ENCODE measurements at regions not wholly inside any gene's neighbourhood (a gene's known extent, or its start where the extent isn't known, plus 50 kb on each side); places are given as distances from the start of the nearest gene placed in this dataset.
"Not testable (repeated sequence)": the region's sequence is repeated elsewhere in the genome, so short reads cannot be mapped to it uniquely, and the experiment has no call there.

DNA sequence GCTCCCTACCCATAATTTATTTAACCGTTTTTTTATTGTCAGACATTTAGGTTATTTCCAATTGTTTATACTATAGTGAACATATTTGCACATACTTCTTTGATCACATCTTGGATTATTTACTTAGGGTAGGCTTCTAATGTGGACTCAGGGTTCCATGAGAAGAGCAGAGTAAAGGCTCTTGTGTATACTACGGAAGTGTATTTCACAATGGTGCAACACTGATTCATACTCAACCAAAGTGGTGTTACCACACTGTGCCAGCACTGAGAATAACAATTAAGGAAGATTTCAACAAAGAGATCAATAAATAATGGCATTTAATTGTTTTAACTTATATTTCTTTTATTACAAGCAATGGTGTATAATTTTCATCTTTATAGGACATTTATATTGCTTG is 251.2 kb downstream of the ZNF326 start:
- H3K36me3 Mint-ChIP-seq: peaks cover 0 to 4% (median 0%) of the 10 kb centered on the region in 3 donors
- no peak overlapping the region for H3K4me3 Mint-ChIP-seq
- peaks cover 0 to 4% (median 2%) of the 10 kb centered on the region in 3 donors for H3K27me3 Mint-ChIP-seq (ENCODE audit: low read depth in 3 of 3)
- H3K4me1 Mint-ChIP-seq: no peaks in the 10 kb centered on the region
- H3K27ac Mint-ChIP-seq: no peak overlapping the region
- DNase-seq: no peak
- peaks cover 0 to 11% (median 3%) of the 10 kb centered on the region in 6 donors for H3K9me3 Mint-ChIP-seq

DNA sequence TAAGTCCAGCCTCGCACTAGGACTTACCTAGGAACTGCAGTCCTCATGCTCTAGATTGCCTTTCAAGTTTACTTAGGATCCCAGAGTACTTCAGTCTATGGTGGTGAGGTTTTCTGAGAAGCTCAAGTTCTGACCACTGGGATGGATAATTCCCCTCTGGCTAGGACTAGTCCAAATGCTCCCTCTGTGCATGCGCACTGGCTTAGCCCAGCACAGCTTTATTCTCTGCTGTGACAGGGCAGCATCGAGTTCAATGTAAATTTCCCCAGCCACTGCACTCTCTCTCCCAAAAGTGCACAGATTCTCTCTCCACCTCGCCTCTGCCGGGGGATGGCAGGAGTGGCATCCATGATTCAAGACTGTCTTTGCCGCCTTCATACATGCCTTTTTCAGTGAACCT is 241.6 kb downstream of the ZNF326 start:
- Mint-ChIP-seq H3K9me3 (peaks cover 0 to 17% (median 7%) of the 10 kb centered on the region in 6 donors), H3K27me3 (ENCODE audit: low read depth in 3 of 3) (peaks cover 0 to 7% (median 3%) of the 10 kb centered on the region in 3 donors), H3K4me3 (no peak overlapping the region), H3K4me1 (no peaks in the 10 kb centered on the region), H3K27ac (no peak overlapping the region), H3K36me3 (no peaks in the 10 kb centered on the region)
- DNase-seq: no peak

DNA sequence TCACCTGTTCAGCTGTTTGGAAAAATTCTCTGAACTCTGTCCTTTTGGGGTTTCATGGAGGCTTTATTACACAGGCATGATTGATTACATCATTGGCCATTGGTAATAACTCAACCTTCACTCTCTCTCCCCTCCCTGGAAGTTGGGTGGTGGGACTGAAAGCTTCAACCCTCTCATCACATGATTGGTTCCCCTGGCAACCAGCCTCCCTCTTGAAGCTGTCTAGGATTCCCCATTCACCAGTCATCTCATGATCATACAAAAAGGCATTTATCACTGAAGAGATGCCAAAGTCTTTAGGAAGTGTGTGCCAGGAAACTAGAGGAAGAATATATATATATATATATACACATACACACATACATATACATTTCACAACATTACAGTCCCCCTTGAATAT is 228.5 kb downstream of the ZNF326 start:
- H3K36me3 Mint-ChIP-seq: no peaks in the 10 kb centered on the region
- DNase-seq: no peak
- H3K4me3 Mint-ChIP-seq: no peak overlapping the region

DNA sequence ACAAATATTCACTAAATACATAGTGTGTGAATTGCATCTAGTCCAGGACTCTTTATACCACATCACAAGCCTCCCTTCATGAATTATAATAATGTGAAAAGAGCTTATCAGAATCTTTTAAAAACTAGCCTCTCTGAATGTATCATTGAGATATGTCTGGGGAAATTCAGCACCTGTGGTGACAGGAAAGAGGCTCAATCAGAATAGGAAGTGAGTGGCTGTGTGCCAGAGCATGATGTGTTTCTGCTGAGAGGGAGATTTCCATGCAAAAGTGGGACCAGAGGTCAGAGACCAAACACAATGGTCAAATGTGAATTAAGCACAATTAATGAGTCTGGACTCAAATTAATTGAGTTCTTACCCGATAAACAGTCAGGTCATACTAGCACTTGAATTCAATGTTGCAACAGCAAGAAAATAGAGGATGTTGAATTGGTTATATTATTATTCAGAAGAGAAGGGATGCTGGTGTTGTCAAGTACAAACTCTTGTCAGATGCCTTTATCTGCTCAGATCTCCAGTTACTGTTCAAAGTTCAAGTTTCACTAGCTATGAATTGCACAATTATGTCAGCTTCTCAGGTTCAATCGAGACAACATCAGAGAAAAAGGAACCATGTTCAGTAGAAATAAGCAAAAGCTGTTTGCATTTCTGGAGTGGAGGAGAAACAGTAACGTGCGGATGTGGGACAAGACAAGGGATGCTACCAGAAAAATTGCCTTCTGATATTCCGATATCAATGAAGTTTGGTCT is 226.2 kb downstream of the ZNF326 start:
- Mint-ChIP-seq H3K27me3 (ENCODE audit: low read depth in 3 of 3) (peaks cover 2 to 4% (median 3%) of the 10 kb centered on the region in 3 donors), H3K4me3 (no peak overlapping the region), H3K27ac (no peak overlapping the region), H3K4me1 (no peaks in the 10 kb centered on the region), H3K36me3 (no peaks in the 10 kb centered on the region), H3K9me3 (peaks cover 0 to 10% (median 2%) of the 10 kb centered on the region in 6 donors)
- no peak for DNase-seq

More for the DNA sequence above, 228.5 kb downstream of the ZNF326 start:
- no peak overlapping the region for H3K27ac Mint-ChIP-seq
- H3K9me3 Mint-ChIP-seq: peaks cover 0 to 23% (median 2%) of the 10 kb centered on the region in 6 donors
- H3K27me3 Mint-ChIP-seq (ENCODE audit: low read depth in 3 of 3): peaks cover 2 to 4% (median 3%) of the 10 kb centered on the region in 3 donors
- H3K4me1 Mint-ChIP-seq: no peaks in the 10 kb centered on the region

DNA sequence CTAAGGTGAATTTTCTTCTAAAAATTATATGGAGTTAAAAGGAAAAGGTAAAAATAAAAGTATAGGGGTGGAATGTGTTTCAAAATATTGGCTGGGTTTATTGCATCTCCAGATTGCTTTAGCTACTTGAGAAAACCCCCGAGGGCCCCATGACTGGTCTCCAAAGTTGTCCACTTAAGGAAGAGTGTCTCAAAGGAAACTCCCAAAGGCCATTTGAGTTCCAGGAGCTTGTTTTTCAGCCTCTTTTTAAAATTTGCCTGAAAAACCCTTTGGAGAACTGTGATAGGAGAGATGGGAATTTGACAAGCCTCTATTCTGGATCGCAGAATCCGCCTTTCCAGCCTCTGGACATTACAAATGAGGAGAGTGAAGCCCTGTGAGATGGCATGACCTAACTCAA is 225.6 kb downstream of the ZNF326 start:
- H3K4me1 Mint-ChIP-seq: no peaks in the 10 kb centered on the region
- peaks cover 2 to 4% (median 3%) of the 10 kb centered on the region in 3 donors for H3K27me3 Mint-ChIP-seq (ENCODE audit: low read depth in 3 of 3)
- no peak overlapping the region for H3K27ac Mint-ChIP-seq
- no peaks in the 10 kb centered on the region for H3K36me3 Mint-ChIP-seq
- peaks cover 0 to 10% (median 2%) of the 10 kb centered on the region in 6 donors for H3K9me3 Mint-ChIP-seq
- H3K4me3 Mint-ChIP-seq: no peak overlapping the region
- DNase-seq: no peak

DNA sequence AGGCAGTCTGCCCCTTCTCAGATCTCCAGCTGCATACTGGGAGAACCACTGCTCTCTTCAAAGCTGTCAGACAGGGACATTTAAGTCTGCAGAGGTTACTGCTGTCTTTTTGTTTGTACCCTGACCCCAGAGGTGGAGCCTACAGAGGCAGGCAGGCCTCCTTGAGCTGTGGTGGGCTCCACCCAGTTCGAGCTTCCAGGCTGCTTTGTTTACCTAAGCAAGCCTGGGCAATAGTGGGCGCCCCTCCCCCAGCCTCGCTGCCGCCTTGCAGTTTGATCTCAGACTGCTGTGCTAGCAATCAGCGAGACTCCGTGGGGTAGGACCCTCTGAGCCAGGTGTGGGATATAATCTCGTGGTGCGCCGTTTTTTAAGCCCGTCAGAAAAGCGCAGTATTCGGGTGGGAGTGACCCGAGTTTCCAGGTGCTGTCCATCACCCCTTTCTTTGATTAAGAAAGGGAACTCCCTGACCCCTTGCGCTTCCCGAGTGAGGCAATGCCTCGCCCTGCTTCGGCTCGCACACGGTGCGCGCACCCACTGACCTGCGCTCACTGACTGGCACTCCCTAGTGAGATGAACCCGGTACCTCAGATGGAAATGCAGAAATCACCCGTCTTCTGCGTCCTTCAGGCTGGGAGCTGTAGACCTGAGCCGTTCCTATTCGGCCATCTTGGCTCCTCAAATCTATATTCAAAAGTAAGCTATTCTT is 224.4 kb downstream of the ZNF326 start:
- not testable (repeated sequence) for H3K27me3 Mint-ChIP-seq (ENCODE audit: low read depth in 3 of 3); DNase-seq; H3K4me1 Mint-ChIP-seq; H3K27ac Mint-ChIP-seq; H3K36me3 Mint-ChIP-seq; H3K4me3 Mint-ChIP-seq; H3K9me3 Mint-ChIP-seq

DNA sequence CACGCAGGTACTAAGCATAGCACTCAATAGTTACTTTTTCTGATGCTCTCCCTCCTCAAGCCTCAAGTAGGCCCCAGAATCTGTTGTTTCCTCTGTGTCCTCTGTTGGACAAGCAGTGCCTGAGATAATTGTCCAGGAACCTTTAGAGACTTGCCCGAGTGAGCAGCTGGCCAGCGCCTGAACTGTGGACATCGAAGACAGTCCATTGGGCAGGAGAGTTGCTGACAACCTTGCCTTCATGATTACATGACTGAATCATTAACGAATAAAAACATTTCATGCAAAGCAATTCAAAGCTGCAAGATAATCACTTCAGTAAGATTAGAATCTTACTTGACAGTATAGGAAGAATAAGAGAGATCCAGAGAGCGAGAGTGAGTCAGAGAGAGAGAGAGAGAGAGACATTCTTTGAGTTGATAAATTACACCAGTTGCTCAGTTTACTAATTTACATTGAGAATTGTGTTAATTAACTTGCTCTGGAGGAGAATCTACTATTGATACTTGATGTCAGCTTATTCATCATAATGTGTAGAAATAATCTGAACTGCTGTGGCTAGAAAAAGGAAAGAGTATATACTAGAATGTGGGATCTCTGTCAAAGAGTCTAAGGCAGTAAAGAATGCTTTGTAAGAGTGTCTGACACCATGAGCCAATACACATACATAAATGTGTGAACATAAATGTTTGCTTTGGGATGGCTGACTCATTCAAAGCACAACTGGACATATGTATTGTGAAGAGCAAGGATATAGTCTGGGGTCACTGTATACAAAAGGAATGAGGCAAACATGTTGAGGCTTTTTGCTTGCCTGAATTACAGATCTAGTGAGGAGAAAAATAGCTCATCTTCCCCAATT is 216.0 kb downstream of the ZNF326 start:
- H3K36me3 Mint-ChIP-seq: no peaks in the 10 kb centered on the region
- DNase-seq: no peak
- no peaks in the 10 kb centered on the region for H3K4me1 Mint-ChIP-seq
- peaks cover 0 to 7% (median 2%) of the 10 kb centered on the region in 3 donors for H3K27me3 Mint-ChIP-seq (ENCODE audit: low read depth in 3 of 3)
- H3K4me3 Mint-ChIP-seq: no peak overlapping the region
- peaks cover 0 to 4% (median 0%) of the 10 kb centered on the region in 6 donors for H3K9me3 Mint-ChIP-seq
- no peak overlapping the region for H3K27ac Mint-ChIP-seq

DNA sequence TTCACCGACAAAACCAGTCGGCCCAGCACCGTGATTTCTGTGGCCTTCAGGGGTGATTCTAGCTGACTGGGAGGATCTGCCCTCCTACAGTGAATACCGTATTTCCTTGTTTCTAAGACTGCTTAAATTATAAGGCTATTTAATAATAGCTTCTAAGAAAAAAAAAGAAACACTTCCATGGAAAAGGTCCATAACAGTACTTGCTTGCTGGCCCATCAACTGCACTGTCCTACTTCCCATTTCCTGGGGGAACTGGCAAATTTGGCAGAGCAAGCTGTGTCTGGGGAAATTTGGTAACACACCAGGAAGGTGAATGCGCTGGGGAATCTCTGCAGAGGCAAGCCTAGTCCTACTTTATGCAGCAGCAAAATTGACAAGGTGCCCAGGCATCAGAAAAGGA is 214.0 kb downstream of the ZNF326 start:
- Mint-ChIP-seq H3K27ac (no peak overlapping the region), H3K27me3 (ENCODE audit: low read depth in 3 of 3) (peaks cover 2 to 7% (median 2%) of the 10 kb centered on the region in 3 donors), H3K4me3 (no peak overlapping the region), H3K9me3 (peaks cover 0 to 4% (median 0%) of the 10 kb centered on the region in 6 donors), H3K36me3 (no peaks in the 10 kb centered on the region), H3K4me1 (no peaks in the 10 kb centered on the region)
- DNase-seq: no peak

DNA sequence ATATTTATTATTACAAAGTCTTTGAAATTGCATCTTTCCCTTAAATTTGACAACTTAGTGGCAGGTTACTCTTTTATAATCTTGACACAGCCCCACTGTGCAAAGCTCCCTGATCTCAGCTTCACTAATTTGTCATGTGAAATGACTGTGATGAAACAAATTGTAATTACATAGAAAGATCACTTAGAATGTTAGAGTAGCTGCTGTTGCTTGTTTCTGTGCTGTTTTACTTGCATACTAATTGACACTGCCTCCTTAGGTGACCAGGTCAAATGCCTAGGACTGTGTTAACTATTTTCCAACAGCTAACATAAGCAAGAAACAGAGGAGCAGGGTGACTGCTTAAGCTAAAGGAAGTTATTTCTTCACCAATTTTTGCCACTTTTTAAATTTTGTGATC is 211.3 kb downstream of the ZNF326 start:
- no peak overlapping the region for H3K4me3 Mint-ChIP-seq
- H3K27ac Mint-ChIP-seq: no peak overlapping the region
- peaks cover 2 to 7% (median 2%) of the 10 kb centered on the region in 3 donors for H3K27me3 Mint-ChIP-seq (ENCODE audit: low read depth in 3 of 3)
- DNase-seq: no peak
- peaks cover 0 to 2% (median 0%) of the 10 kb centered on the region in 6 donors for H3K9me3 Mint-ChIP-seq
- H3K36me3 Mint-ChIP-seq: no peaks in the 10 kb centered on the region
- no peaks in the 10 kb centered on the region for H3K4me1 Mint-ChIP-seq

DNA sequence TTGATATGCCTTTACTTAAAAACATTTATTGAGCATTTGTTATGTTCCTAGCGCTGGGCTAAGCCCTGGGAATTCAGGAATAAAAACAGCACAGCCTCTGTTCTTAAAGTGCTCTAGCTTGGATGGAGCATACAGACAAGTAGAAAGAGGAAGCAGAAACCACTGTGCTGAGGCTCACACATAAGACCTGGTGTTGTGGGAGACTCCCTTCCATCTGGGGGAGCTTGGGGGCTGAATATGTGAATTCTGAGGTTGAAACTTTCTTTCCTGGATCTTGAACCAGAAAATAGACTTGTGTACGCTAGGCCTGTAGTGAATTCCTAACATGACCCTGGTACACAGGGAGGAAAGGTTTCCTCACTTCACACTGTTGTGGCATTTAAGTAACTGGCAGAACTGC is 209.9 kb downstream of the ZNF326 start:
- Mint-ChIP-seq H3K27ac (no peak overlapping the region), H3K27me3 (ENCODE audit: low read depth in 3 of 3) (peaks cover 2 to 7% (median 2%) of the 10 kb centered on the region in 3 donors), H3K4me1 (no peaks in the 10 kb centered on the region), H3K36me3 (no peaks in the 10 kb centered on the region), H3K9me3 (no peaks in the 10 kb centered on the region), H3K4me3 (no peak overlapping the region)
- DNase-seq: no peak

DNA sequence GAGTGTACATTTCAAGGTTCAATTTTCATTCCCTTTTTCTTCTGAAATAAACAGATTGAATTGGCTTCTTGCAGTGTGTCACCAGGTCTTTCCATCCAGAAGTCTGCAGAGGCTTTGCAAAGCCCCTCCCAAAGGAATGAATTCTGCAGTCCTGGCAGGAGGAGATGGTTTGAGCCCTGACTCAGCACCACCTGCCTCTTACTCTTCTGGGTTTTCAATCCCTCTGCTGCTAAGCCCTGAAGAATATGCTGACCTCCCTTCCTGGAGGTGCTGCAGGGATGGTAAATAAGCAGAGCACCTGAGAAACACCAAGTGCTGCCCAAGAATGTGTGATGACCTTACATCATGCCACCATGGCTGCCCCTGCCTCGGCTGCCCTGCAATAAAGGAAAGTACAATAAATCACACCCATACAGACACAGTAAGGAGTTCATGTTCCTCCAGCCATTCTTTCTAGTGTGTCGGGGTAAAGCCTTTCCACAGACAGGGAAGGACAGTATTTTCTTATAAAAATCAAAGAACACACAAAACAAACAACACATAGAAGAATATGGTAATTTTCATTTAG is 209.2 kb downstream of the ZNF326 start:
- peaks cover 2 to 5% (median 2%) of the 10 kb centered on the region in 3 donors for H3K27me3 Mint-ChIP-seq (ENCODE audit: low read depth in 3 of 3)
- H3K27ac Mint-ChIP-seq: no peak overlapping the region
- no peak overlapping the region for H3K4me3 Mint-ChIP-seq
- no peaks in the 10 kb centered on the region for H3K36me3 Mint-ChIP-seq
- no peaks in the 10 kb centered on the region for H3K9me3 Mint-ChIP-seq
- H3K4me1 Mint-ChIP-seq: no peaks in the 10 kb centered on the region
- DNase-seq: no peak

DNA sequence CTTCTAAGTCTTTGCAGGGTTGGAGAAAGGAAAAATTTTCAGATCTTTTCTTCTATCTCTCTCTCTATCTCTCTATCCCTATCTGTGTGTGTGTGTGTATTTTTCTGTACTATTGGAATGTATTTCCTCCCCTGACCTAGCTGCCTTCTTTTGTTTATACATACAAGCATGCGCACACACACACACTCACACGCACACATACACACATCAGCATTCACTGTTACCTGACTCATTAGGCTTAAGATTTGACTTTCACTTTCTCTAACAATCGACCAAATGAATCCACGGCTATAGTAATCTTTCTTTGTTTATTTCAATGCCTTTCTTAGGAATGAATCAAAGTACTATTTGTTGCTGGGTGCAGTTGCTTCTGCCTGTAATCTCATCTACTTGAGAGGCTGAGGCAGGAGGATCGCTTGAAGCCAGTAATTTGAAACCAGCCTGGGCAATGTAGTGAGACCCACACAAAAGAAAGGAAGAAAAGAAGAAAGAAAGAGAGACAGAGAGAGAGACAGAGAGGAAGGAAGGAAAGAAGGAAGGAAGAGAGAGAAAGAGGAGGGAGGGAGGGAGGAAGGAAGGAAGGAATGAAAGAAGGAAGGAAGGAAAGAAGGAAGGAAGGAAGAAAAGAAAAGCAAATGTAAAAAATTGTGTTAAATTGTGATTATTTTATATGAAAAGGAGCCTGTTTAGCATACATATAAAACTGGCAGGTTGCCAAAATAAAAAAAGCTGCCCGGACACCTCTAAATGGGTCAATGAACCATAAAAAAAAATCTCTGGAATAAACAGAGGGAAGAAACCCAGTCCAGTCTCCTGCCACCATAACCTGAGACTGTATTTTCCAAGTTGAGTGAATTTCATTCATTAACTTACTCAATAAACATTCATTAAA is 206.8 kb downstream of the ZNF326 start:
- H3K27ac Mint-ChIP-seq: no peak overlapping the region
- no peaks in the 10 kb centered on the region for H3K9me3 Mint-ChIP-seq
- DNase-seq: no peak
- H3K4me3 Mint-ChIP-seq: no peak overlapping the region
- no peaks in the 10 kb centered on the region for H3K36me3 Mint-ChIP-seq
- no peaks in the 10 kb centered on the region for H3K4me1 Mint-ChIP-seq
- peaks cover 0 to 5% (median 0%) of the 10 kb centered on the region in 3 donors for H3K27me3 Mint-ChIP-seq (ENCODE audit: low read depth in 3 of 3)
